Duodenal mucosa (tissue), 2 donors: ENCODE measurements at regions not wholly inside any gene's neighbourhood (a gene's known extent, or its start where the extent isn't known, plus 50 kb on each side); places are given as distances from the start of the nearest gene placed in this dataset.

Source experiments
- H3K27ac ChIP-seq: one replicate; pipeline ENCODE4 v1.7.0; 2013; ENCODE audit warnings: low read depth, low read length
- H3K27me3 ChIP-seq, 2 donors: one replicate each; pipeline ENCODE4 v1.7.0; 2013; ENCODE audit warnings: low read length in 2 of 2, control low read depth in 1 of 2; ENCODE audit not compliant: insufficient read depth in 2 of 2, control insufficient read depth in 1 of 2
- H3K36me3 ChIP-seq, 2 donors: one replicate each; pipeline ENCODE4 v1.7.0; 2013; ENCODE audit warnings: low read length in 2 of 2, control low read depth in 1 of 2; ENCODE audit not compliant: insufficient read depth in 2 of 2, control insufficient read depth in 1 of 2
- H3K4me1 ChIP-seq, 2 donors: one replicate each; pipeline ENCODE4 v1.7.0; 2013; ENCODE audit warnings: low read length in 2 of 2, control low read depth in 1 of 2; ENCODE audit not compliant: insufficient read depth in 2 of 2, control insufficient read depth in 1 of 2
- H3K4me3 ChIP-seq, 2 donors: one replicate each; pipeline ENCODE4 v1.7.0; 2013; ENCODE audit warnings: low read length in 2 of 2, low read depth in 1 of 2
- H3K9ac ChIP-seq, 2 donors: one replicate each; pipeline ENCODE4 v1.7.0; 2013; ENCODE audit warnings: low read length in 2 of 2, low read depth in 1 of 2
- H3K9me3 ChIP-seq, 2 donors: one replicate each; pipeline ENCODE4 v1.7.0; 2013; ENCODE audit warnings: low read length in 2 of 2, control low read depth in 1 of 2; ENCODE audit not compliant: control insufficient read depth in 1 of 2

- no peak overlapping the region for H3K4me3 ChIP-seq
- H3K27ac ChIP-seq = no peak overlapping the region
- no peaks in the 10 kb centered on the region for H3K9me3 ChIP-seq
- H3K4me1 ChIP-seq = peaks cover 0 to 7% of the 10 kb centered on the region in 2 donors
- no peaks in the 10 kb centered on the region for H3K36me3 ChIP-seq
- no peaks in the 10 kb centered on the region for H3K27me3 ChIP-seq
- H3K9ac ChIP-seq = no peak overlapping the region
Observed at GRCh38 chr1:204754821-204755220, 69.3 kb upstream of the LRRN2 start.

- Histone ChIP-seq H3K4me3 (no peak overlapping the region), H3K27me3 (no peaks in the 10 kb centered on the region), H3K36me3 (no peaks in the 10 kb centered on the region), H3K9ac (no peak overlapping the region), H3K27ac (no peak overlapping the region), H3K4me1 (peaks cover 0 to 4% of the 10 kb centered on the region in 2 donors), H3K9me3 (no peaks in the 10 kb centered on the region)
Observed at GRCh38 chr1:204756349-204756748, 70.8 kb upstream of the LRRN2 start.

GRCh38 chr1:204756811-204757210 lies 71.3 kb upstream of the LRRN2 start:
- Histone ChIP-seq H3K27ac (no peak overlapping the region), H3K9ac (no peak overlapping the region), H3K4me1 (no peaks in the 10 kb centered on the region), H3K36me3 (no peaks in the 10 kb centered on the region), H3K4me3 (no peak overlapping the region), H3K27me3 (no peaks in the 10 kb centered on the region), H3K9me3 (no peaks in the 10 kb centered on the region)

GRCh38 chr1:204758601-204759000 lies 73.1 kb upstream of the LRRN2 start:
- Histone ChIP-seq H3K27ac (no peak overlapping the region), H3K27me3 (no peaks in the 10 kb centered on the region), H3K4me3 (no peak overlapping the region), H3K9ac (no peak overlapping the region), H3K4me1 (no peaks in the 10 kb centered on the region), H3K36me3 (no peaks in the 10 kb centered on the region), H3K9me3 (no peaks in the 10 kb centered on the region)

GRCh38 chr1:204760350-204760749 lies 74.8 kb upstream of the LRRN2 start:
- Histone ChIP-seq H3K4me1 (no peaks in the 10 kb centered on the region), H3K9me3 (no peaks in the 10 kb centered on the region), H3K36me3 (no peaks in the 10 kb centered on the region), H3K27ac (no peak overlapping the region), H3K9ac (no peak overlapping the region), H3K4me3 (no peak overlapping the region), H3K27me3 (peaks cover 0 to under 1% of the 10 kb centered on the region in 2 donors)

- Histone ChIP-seq H3K36me3 (no peaks in the 10 kb centered on the region), H3K27me3 (peaks cover 2 to 5% of the 10 kb centered on the region in 2 donors), H3K27ac (no peak overlapping the region), H3K4me1 (no peaks in the 10 kb centered on the region), H3K9ac (no peak overlapping the region), H3K4me3 (no peak overlapping the region), H3K9me3 (no peaks in the 10 kb centered on the region)
Observed at GRCh38 chr1:204760757-204761156, 75.2 kb upstream of the LRRN2 start.

GRCh38 chr1:204763773-204764427 lies 78.4 kb upstream of the LRRN2 start:
- Histone ChIP-seq H3K4me3 (no peak overlapping the region), H3K4me1 (no peaks in the 10 kb centered on the region), H3K9ac (no peak overlapping the region), H3K9me3 (no peaks in the 10 kb centered on the region), H3K27me3 (peaks cover 21 to 27% of the 10 kb centered on the region in 2 donors), H3K36me3 (no peaks in the 10 kb centered on the region), H3K27ac (no peak overlapping the region)

- H3K9me3 ChIP-seq = no peaks in the 10 kb centered on the region
- no peaks in the 10 kb centered on the region for H3K36me3 ChIP-seq
- no peak overlapping the region for H3K4me3 ChIP-seq
- no peaks in the 10 kb centered on the region for H3K4me1 ChIP-seq
- H3K9ac ChIP-seq = no peak overlapping the region
- H3K27me3 ChIP-seq = peaks cover 30 to 32% of the 10 kb centered on the region in 2 donors
- no peak overlapping the region for H3K27ac ChIP-seq
Observed at GRCh38 chr1:204769997-204770396, 84.5 kb upstream of the LRRN2 start.

- no peak overlapping the region for H3K27ac ChIP-seq
- H3K9me3 ChIP-seq = no peaks in the 10 kb centered on the region
- peaks cover 24 to 27% of the 10 kb centered on the region in 2 donors for H3K27me3 ChIP-seq
- no peak overlapping the region for H3K4me3 ChIP-seq
- no peak overlapping the region for H3K9ac ChIP-seq
- H3K36me3 ChIP-seq = no peaks in the 10 kb centered on the region
- H3K4me1 ChIP-seq = no peaks in the 10 kb centered on the region
Observed at GRCh38 chr1:204771358-204771757, 85.8 kb upstream of the LRRN2 start.

GRCh38 chr1:204773246-204773645 lies 87.7 kb upstream of the LRRN2 start:
- H3K9ac ChIP-seq = no peak overlapping the region
- H3K9me3 ChIP-seq = no peaks in the 10 kb centered on the region
- no peaks in the 10 kb centered on the region for H3K36me3 ChIP-seq
- no peak overlapping the region for H3K27ac ChIP-seq
- no peak overlapping the region for H3K4me3 ChIP-seq
- H3K4me1 ChIP-seq = no peaks in the 10 kb centered on the region
- H3K27me3 ChIP-seq = peaks cover 10 to 19% of the 10 kb centered on the region in 2 donors
